Neuron (in vitro differentiated cells): ENCODE measurements at regions not wholly inside any gene's neighbourhood (a gene's known extent, or its start where the extent isn't known, plus 50 kb on each side); places are given as distances from the start of the nearest gene placed in this dataset.

ENCODE experiments used
- H2AFZ ChIP-seq: one replicate; pipeline ENCODE4 v1.6.1; 2013; ENCODE audit warnings: low read depth, mild to moderate bottlenecking, inconsistent platforms, low read length, moderate library complexity
- H3K27me3 ChIP-seq: one replicate; pipeline ENCODE4 v1.6.1; 2013; ENCODE audit warnings: low read length; ENCODE audit not compliant: insufficient read depth
- H3K36me3 ChIP-seq: one replicate; pipeline ENCODE4 v1.6.1; 2013; ENCODE audit warnings: low read length; ENCODE audit not compliant: insufficient read depth
- H3K4me1 ChIP-seq: one replicate; pipeline ENCODE4 v1.6.1; 2013; ENCODE audit warnings: low read length; ENCODE audit not compliant: insufficient read depth
- H3K4me3 ChIP-seq: 2 replicates; pipeline ENCODE4 v1.5.1; 2013; ENCODE audit warnings: mild to moderate bottlenecking, low read length, moderate library complexity
- H3K9me3 ChIP-seq: one replicate; pipeline ENCODE4 v1.6.1; 2013; ENCODE audit warnings: low read length

- Histone ChIP-seq H3K27me3 (peaks cover 6% of the 10 kb centered on the region), H3K9me3 (peaks cover 3% of the 10 kb centered on the region), H2AFZ (no peak overlapping the region), H3K4me1 (no peaks in the 10 kb centered on the region), H3K4me3 (no peak overlapping the region), H3K36me3 (no peaks in the 10 kb centered on the region)
Observed at GRCh38 chr21:33168886-33169285, 60.9 kb upstream of the IFNAR2 start.

GRCh38 chr21:33169359-33169758 is 60.4 kb upstream of the IFNAR2 start:
- no peaks in the 10 kb centered on the region for H3K36me3 ChIP-seq
- no peak overlapping the region for H2AFZ ChIP-seq
- peaks cover 6% of the 10 kb centered on the region for H3K27me3 ChIP-seq
- peaks cover 3% of the 10 kb centered on the region for H3K9me3 ChIP-seq
- H3K4me3 ChIP-seq: no peak overlapping the region
- H3K4me1 ChIP-seq: no peaks in the 10 kb centered on the region

DNA sequence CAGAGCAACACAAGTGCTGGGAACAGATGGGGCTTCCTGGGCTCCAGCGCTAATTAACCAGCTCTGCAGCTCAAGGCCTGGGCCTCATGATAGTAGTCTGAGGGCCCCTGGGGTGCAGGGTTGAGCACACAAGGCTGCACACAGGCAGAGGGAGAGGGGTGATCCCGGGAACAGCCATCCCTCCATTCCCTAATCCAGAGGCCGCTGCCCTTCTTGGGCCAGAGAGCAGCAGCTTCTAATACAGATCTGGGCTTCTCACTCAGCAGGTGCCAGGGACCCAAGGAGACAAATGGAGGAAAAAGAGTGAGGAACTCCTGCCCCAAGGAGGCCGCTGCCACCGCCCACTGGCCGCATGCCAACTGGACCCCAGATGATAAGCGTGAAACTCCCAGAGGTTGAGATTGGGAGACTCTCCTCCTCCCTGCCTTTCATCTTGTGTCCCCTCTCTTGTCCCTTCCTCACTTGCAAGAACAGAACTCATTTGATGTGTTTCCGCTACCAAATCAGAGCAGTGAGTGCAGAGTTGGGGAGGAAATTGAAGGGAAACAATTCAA is 58.0 kb upstream of the IFNAR2 start:
- H3K27me3 ChIP-seq: peaks cover 6% of the 10 kb centered on the region
- no peak overlapping the region for H2AFZ ChIP-seq
- no peaks in the 10 kb centered on the region for H3K36me3 ChIP-seq
- peaks cover 3% of the 10 kb centered on the region for H3K9me3 ChIP-seq
- H3K4me3 ChIP-seq: no peak overlapping the region
- H3K4me1 ChIP-seq: no peaks in the 10 kb centered on the region

DNA sequence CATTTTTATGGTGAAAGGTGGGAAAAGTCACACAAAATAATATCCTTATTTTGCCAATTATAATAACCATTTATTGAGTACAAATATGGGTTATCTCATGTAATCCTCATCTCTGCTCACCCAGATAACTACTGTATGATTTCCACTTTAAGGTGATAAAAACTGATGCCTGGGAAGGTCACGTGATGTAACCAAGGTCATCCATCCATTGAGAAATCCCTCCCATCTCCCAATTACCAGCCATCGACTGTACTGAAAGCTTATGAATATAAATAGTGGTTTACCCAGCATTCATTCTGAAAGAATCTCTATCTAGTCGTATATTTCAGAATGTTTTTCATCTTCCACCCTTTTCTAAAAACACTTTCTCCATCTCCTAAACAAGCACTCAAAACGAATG is 55.0 kb upstream of the IFNAR2 start:
- Histone ChIP-seq H3K4me1 (no peaks in the 10 kb centered on the region), H3K27me3 (peaks cover 6% of the 10 kb centered on the region), H3K36me3 (no peaks in the 10 kb centered on the region), H3K9me3 (no peaks in the 10 kb centered on the region), H3K4me3 (no peak overlapping the region), H2AFZ (no peak overlapping the region)
